ENCODE measurements at regions not wholly inside any gene's neighbourhood (a gene's known extent, or its start where the extent isn't known, plus 50 kb on each side); places are given as distances from the start of the nearest gene placed in this dataset.
A peak's percentile ranks its signal among the peaks of the same experiment; 100 is the strongest.

DNA sequence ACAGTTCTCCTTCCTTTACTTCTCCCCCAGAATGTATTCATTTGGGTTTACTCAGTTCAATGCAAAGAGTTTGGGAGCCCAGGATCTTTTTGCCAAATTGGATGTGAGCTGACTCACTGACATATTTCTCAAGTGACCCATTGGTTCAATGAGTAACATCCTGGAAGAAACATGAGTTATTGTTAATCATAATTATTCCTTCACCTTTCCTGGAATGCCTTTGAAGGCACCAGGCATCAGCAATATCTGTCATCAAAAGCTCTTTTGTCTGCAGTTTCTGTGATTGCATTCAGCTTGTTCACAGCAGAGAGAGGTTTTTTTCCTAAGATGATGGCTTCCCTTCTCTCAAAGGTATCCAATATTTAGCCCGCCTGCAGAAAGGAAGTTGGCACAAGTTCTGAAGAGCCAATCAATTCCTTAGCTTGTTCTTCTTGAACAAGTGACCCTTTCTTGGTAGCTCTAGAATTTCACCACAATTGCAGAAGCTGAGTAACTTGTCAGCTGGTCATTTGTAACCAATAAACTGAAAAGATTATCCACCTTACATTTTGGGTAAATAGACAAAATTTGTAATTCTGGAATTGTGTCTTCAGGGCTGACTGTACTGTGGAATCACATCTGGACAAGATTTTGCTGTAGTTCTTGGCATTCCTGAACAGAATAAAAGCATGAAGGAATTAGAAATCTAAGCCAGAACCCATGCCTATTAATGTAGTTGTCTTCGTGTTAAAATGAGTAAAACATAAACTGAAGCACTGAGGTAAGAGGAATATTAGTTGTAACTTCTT, 72.2 kb upstream of the TMEM17 start:
- no peak overlapping the region for H3K4me3 ChIP-seq (ENCODE audit: insufficient read depth, low read depth, low read length)
- no peak for DNase-seq
- H3K27me3 ChIP-seq (ENCODE audit: control insufficient read depth, insufficient read depth, low read length): no peaks in the 10 kb centered on the region
- no peaks in the 10 kb centered on the region for H3K36me3 ChIP-seq (replicated peaks; ENCODE audit: control insufficient read depth, insufficient read depth, low read length)

DNA sequence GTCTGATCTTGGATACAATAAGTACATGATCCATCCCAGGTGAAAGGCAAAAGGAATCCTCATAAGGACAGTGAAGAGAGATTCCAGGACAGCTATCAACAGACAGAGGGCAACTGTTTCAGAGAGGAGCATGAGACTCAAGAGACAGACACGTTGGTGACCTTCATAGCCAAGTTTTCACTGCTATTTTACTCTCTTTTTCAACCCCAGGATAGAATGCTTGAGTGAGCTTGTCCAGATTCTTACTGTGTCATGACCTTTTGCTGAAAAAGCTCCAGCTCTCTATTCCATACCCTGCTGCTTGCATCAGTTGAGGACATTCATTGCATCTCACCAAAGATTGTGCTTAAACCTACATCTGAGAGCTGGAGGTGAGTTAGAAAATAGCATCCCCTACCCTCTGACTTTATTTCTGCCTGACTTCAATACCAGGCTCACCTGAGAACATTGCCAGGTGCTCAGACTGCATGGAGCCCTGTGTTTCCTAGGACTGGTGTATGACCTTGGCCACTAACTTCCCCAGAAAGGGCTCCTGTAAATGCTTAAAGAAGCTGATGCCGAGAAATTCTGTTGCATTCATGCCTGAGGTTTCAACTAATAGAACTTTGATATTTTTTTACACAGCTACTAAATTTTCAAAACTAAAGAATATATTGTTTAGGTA, 70.4 kb upstream of the TMEM17 start:
- H3K4me3 ChIP-seq (ENCODE audit: insufficient read depth, low read depth, low read length): no peak overlapping the region
- peaks cover 4% of the 10 kb centered on the region; the same call in 1 of the 2 replicates for H3K27me3 ChIP-seq (ENCODE audit: control insufficient read depth, insufficient read depth, low read length)
- DNase-seq: no peak

DNA sequence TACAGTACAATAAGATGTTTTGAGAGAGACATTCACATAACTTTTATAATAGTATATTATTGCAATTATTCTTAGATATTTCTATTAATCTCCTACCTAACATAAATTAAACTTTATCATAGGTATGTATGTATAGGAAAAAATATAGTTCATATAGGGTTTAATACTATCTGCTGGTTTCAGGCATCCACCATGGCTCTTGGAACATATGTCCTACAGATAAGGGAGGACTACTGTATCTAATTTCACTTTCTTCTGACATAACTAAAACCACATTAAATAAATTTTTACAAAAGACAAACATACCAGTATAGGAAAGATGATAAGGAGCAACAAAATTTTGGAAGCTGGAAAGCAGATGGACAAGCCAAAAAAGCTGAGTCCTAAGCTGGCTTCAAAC, 67.9 kb upstream of the TMEM17 start:
- H3K36me3 ChIP-seq (replicated peaks; ENCODE audit: control insufficient read depth, insufficient read depth, low read length): no peaks in the 10 kb centered on the region
- H3K4me3 ChIP-seq (ENCODE audit: insufficient read depth, low read depth, low read length): no peak overlapping the region
- no peak for DNase-seq
- H3K27me3 ChIP-seq (ENCODE audit: control insufficient read depth, insufficient read depth, low read length): peaks cover 11% of the 10 kb centered on the region; the same call in 1 of the 2 replicates

More for the DNA sequence above, 70.4 kb upstream of the TMEM17 start:
- no peaks in the 10 kb centered on the region for H3K36me3 ChIP-seq (replicated peaks; ENCODE audit: control insufficient read depth, insufficient read depth, low read length)

DNA sequence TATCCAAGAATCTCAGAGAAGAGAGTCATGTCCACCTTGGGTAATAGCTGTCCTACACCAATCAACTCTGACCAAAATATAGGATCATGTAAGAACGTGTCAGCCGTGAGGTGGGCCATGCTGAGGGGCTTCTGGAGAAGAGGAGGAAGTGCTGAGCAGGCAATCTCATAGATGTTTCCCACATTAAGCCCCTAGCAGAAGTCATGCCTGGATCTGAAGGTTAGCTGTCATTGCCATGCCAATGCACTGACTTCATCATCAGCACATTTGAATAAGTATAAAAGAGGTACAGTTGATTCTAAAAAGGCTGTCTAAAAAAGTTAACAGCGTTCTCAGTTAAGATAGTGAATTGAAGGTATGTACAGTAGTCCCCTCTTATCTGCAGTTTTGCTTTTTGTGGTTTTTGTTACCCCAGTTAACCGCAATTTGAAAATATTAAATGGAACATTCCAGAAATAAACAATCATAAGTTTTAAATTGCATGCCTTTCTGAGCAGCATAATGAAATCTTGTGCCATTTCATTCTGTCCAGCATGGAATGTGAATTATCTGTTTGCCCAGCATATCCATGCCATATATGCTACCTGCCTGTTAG, 67.2 kb upstream of the TMEM17 start:
- Histone ChIP-seq H3K36me3 (replicated peaks; ENCODE audit: control insufficient read depth, insufficient read depth, low read length) (no peaks in the 10 kb centered on the region), H3K4me3 (ENCODE audit: insufficient read depth, low read depth, low read length) (no peak overlapping the region), H3K27me3 (ENCODE audit: control insufficient read depth, insufficient read depth, low read length) (peaks cover 11% of the 10 kb centered on the region; the same call in 1 of the 2 replicates)
- DNase-seq: no peak

DNA sequence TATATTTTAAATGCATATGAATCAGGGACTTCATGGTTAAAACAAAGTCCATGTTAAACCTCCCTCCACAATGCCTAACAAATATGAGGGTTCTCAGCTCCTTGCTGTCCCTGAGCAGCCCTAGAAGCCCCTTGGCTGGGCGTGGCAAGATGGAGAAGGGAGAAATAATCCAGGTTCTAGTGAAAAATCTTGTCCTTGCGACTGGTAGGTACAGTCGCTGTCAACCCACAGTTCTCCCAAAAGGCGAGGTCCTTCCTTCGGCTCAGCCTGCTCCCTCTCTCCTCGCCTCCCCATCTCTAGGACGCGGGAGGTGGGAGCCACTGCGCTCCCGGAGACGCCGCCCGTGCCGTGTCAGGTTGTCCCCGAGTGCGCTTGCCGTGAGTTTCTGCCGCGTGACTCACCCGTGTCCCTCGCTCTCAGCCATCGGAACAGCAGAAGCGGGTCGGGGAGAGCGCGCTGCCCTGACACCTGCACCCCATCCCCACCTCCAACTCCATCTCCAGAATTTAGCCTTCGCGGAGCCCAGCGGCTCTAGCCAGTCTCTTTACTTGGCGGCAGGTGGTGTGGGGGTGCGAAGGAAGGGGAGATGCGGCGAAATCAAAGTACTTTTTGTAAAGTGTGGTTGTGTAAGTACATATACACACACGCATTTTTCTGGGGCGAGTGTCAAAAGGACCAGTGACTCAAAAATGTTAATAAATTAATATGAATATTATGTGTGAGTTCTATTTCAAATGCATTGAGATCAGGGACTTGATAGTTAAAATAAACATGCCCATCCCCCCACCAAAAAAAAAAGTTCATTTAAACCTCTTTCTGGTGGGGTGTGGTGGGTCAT, 65.1 kb upstream of the TMEM17 start:
- DNase-seq: peak; percentile 63
- H3K27me3 ChIP-seq (ENCODE audit: control insufficient read depth, insufficient read depth, low read length): peaks cover 11% of the 10 kb centered on the region; the same call in 1 of the 2 replicates
- H3K4me3 ChIP-seq (ENCODE audit: insufficient read depth, low read depth, low read length): peak overlapping the region; percentile 38; the same call in 1 of the 2 replicates
- no peaks in the 10 kb centered on the region for H3K36me3 ChIP-seq (replicated peaks; ENCODE audit: control insufficient read depth, insufficient read depth, low read length)

DNA sequence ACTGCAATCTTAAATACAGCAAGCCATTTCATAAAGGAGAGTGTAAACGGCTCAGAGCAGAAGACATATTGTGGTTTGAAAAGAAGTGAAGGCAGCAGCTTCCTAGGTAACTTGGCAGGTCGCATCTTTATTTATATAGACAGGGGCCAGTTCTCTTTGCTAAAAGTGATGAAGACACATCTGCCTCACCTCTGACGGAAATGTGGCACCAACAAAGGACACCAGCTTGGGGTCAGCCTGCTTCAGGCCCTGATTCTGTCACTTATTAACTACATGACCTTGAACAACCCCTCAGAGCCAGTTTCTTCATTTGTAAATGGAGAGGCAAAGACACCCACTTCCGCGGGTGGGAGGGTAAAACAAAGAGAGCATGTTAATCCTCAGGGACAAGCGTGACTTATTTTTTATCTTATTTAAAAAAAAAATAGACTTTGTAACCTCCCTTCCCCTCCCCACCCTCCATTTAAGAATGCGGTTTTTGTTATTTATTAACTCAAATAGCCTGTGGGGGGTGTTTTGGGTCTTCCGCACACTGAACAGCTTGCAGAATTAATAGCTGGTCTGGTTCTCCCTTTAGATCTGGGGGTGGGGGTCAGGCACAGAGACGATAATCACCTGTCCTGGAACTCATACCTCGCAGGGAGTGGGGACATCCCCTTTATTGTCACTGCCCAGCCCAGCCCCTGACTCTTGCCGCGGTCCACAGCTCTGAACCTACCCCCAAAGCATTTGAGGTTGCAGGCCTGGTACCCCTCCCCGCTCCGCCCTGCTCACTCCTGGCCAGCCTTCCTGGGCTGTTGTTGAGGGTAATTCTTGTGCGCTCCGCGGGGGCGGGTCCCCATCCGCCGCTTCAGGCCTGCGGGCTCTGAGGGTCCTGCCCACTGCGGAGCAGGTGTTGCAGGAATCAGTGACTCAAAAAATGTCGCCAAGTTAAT, 64.2 kb upstream of the TMEM17 start:
- no peak overlapping the region for H3K4me3 ChIP-seq (ENCODE audit: insufficient read depth, low read depth, low read length)
- H3K27me3 ChIP-seq (ENCODE audit: control insufficient read depth, insufficient read depth, low read length): peaks cover 11% of the 10 kb centered on the region; the same call in 1 of the 2 replicates
- DNase-seq: peak; percentile 75
- no peaks in the 10 kb centered on the region for H3K36me3 ChIP-seq (replicated peaks; ENCODE audit: control insufficient read depth, insufficient read depth, low read length)

DNA sequence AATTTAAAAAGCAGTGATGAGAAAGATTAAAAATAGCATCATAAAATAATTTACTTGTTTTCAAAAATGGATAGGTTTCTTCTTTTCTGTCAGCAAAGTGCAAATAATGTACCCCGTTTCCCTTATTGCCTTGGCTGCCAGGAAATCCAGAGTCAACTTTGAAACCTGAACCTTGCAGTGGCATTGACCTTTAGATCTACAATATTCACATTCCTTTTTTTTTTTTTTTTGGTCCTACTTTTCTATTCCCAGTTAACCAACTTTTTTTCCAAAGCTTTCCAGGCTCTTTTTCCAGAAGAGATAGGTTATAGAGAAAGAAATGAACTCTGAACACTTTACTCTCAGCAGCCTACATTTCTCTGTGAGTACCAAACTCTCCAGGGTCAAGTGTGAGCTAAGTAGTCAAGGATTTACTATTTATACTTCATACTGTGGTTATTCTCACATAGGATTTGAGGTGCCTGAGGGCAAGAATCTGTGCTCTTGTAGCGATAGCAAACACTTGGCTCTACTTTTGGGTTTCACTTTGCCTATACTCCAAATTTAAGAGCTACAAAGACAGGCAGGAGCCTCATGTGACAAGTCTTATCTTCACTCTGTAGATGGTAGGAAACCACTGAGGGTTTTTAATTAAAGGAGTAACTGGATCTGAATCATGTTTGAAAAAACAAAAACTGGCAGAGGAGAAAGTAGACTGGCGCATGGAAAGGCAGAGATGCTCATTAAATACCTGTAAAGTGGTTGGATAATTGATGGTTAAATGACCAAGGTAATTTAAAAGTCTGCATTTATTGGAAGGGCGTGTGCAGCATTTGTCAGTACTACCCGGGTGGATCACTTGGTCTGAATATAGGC, 63.2 kb upstream of the TMEM17 start:
- Histone ChIP-seq H3K4me3 (ENCODE audit: insufficient read depth, low read depth, low read length) (no peak overlapping the region), H3K36me3 (replicated peaks; ENCODE audit: control insufficient read depth, insufficient read depth, low read length) (no peaks in the 10 kb centered on the region), H3K27me3 (ENCODE audit: control insufficient read depth, insufficient read depth, low read length) (peaks cover 11% of the 10 kb centered on the region; the same call in 1 of the 2 replicates)
- no peak for DNase-seq

DNA sequence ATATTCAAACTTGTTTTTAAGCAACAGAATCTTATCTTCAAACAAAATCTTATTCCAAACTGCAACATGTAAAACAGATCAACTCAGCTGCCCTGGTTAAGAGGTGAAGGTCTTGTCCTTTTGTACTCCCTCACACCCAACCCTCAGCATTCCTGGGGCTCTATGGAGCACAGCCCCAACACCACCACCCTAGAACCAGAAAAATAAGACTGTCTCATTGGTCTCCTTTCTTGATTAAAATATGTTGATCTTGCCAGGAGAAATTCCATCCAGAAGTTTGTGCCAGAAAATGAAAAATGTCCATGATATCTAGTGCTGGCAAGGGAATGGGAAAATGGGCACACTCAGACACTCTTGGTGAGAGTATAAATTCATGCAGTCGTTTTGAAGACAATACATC, 62.1 kb upstream of the TMEM17 start:
- Histone ChIP-seq H3K27me3 (ENCODE audit: control insufficient read depth, insufficient read depth, low read length) (peaks cover 11% of the 10 kb centered on the region; the same call in 1 of the 2 replicates), H3K36me3 (replicated peaks; ENCODE audit: control insufficient read depth, insufficient read depth, low read length) (no peaks in the 10 kb centered on the region), H3K4me3 (ENCODE audit: insufficient read depth, low read depth, low read length) (no peak overlapping the region)
- no peak for DNase-seq

DNA sequence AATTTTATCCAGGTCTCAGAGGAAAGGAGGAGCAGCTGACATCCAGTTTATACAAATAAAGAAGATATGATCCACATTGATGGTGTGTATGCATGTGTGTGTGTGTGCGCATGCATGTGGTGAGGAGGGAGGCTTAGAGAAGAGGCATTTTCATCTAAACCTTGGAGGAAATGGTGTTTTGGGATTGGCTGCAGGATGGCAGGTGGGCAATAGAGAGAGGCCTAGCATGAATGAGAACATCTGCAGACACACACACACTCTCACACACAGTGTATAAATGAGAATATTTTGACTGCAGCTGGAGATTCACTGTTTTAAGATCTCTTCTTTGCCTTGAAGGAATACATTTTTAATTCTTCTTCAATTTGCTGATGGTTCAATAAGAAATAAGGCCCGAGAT, 61.7 kb upstream of the TMEM17 start:
- no peak for DNase-seq
- no peak overlapping the region for H3K4me3 ChIP-seq (ENCODE audit: insufficient read depth, low read depth, low read length)
- H3K27me3 ChIP-seq (ENCODE audit: control insufficient read depth, insufficient read depth, low read length): peaks cover 11% of the 10 kb centered on the region; the same call in 1 of the 2 replicates
- no peaks in the 10 kb centered on the region for H3K36me3 ChIP-seq (replicated peaks; ENCODE audit: control insufficient read depth, insufficient read depth, low read length)

DNA sequence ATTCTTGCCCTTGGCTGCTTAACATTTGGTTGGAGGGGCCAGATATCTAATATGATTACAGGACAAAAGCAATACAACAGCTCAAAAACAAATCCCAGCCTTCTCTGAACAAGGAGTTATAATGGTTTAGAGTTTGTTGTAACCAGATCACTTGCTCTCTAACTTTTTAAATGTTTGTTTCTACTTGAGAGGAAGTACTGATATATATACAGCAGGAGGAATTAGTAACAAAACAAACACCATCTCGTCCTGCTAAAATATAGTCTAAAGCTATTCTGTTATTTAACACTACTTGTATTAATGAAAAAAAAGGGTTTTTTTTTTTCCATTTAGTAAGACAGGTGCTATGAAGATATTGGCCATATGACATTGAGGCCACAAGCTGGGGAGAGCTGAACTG, 60.9 kb upstream of the TMEM17 start:
- Histone ChIP-seq H3K36me3 (replicated peaks; ENCODE audit: control insufficient read depth, insufficient read depth, low read length) (no peaks in the 10 kb centered on the region), H3K27me3 (ENCODE audit: control insufficient read depth, insufficient read depth, low read length) (peaks cover 9% of the 10 kb centered on the region; the same call in 1 of the 2 replicates), H3K4me3 (ENCODE audit: insufficient read depth, low read depth, low read length) (no peak overlapping the region)
- DNase-seq: no peak

DNA sequence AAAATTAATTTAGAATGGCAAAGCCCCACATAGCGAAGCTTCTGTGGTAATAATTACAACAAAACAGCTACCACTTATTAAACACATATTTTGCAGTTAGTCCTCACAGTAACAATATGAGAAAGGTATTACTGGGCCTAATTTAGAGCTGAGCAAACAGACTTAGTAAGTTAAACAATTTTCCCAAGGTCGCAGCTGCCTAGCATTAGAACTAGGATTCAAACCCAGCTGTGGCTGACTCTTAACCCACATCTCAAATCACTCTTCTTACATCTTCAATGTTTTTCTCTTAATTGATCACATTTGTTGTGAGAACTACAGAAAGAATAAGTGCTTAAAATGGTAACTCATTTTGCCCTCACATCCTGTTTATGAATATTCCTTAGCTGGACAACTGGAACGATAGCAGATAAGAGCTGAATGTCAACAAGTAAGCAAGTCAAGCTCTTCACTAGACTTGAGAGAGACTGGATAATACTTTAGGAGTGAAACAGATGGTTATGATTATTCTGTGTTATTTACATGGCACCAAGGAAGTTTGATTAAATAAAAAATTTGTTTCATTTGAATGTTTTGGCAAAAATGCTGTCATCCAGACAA, 59.4 kb upstream of the TMEM17 start:
- no peak overlapping the region for H3K4me3 ChIP-seq (ENCODE audit: insufficient read depth, low read depth, low read length)
- no peaks in the 10 kb centered on the region for H3K36me3 ChIP-seq (replicated peaks; ENCODE audit: control insufficient read depth, insufficient read depth, low read length)
- DNase-seq: no peak
- H3K27me3 ChIP-seq (ENCODE audit: control insufficient read depth, insufficient read depth, low read length): no peaks in the 10 kb centered on the region; the same call in 1 of the 2 replicates

DNA sequence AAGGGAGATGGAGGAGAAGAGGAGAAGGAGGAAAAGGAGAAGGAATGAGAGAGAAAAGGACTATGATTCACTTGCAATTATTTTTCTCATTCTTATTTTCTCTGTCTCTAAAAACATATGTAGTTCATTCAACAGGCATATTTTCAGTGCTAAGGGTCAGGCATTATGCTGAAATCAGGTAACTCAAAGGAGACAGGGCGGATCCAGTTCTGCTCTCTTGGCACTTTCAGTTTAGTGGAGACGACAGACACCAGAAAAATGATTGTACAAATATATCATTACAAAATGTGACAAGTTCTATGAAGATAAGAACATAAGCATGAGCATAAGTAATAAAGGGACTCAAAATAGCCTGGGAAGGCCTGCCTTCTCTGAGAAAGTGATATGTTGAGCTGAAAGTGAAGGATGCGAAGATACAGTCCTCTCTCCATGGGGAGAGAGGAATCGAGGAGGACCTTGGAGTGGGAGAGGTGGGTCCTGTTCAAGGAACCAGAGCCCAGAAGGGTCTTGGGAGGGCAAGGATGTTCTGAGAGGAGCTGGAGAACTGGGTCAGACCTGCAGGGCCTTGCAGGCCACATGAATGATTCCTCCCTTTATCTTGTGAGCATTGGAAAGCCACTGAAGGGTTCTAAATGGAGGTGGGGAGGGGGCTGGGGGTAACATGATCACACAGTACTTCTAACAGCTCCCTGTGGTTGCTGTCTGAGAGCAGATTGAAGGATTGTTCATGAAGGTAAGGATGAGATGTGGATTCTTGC, 58.6 kb upstream of the TMEM17 start:
- Histone ChIP-seq H3K36me3 (replicated peaks; ENCODE audit: control insufficient read depth, insufficient read depth, low read length) (no peaks in the 10 kb centered on the region), H3K4me3 (ENCODE audit: insufficient read depth, low read depth, low read length) (no peak overlapping the region), H3K27me3 (ENCODE audit: control insufficient read depth, insufficient read depth, low read length) (no peaks in the 10 kb centered on the region)
- no peak for DNase-seq

Measured in H7 (cell line).